C4-2B (cell line): ENCODE measurements at regions not wholly inside any gene's neighbourhood (a gene's known extent, or its start where the extent isn't known, plus 50 kb on each side); places are given as distances from the start of the nearest gene placed in this dataset.

Source experiments
- ZFX ChIP-seq: fragments of 450-650 bp; IDR thresholded peaks from 2 replicates; pipeline ENCODE4 v1.6.1; 2017
- TF ChIP-seq, protein P1 (sequence below): fragments of 450-650 bp; conservative IDR thresholded peaks from 2 replicates; pipeline ENCODE4 v1.5.1; 2017; ENCODE audit warnings: mild to moderate bottlenecking

DNA sequence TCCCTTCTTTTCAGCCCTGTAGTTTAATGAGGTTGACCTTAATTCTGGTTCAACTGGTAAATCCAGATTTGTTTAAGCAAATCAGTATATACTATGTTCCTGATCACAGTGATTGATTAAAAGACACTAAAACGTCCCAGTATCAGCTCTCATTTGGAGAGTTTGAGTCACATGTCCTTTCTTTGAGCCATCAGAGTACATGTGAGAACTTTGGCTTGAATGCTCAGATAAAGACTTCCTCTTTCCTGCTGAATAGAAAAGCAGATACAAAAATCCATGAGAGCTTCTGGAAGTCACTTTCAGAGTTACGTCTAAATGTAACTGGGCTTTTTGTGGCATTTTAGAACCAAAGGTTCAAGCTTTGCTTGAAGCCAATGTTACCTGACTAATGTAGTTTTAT is 341.8 kb upstream of the SATB1 start:
- TF ChIP-seq, protein P1, sequence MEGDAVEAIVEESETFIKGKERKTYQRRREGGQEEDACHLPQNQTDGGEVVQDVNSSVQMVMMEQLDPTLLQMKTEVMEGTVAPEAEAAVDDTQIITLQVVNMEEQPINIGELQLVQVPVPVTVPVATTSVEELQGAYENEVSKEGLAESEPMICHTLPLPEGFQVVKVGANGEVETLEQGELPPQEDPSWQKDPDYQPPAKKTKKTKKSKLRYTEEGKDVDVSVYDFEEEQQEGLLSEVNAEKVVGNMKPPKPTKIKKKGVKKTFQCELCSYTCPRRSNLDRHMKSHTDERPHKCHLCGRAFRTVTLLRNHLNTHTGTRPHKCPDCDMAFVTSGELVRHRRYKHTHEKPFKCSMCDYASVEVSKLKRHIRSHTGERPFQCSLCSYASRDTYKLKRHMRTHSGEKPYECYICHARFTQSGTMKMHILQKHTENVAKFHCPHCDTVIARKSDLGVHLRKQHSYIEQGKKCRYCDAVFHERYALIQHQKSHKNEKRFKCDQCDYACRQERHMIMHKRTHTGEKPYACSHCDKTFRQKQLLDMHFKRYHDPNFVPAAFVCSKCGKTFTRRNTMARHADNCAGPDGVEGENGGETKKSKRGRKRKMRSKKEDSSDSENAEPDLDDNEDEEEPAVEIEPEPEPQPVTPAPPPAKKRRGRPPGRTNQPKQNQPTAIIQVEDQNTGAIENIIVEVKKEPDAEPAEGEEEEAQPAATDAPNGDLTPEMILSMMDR = no peak
- no peak for TF ChIP-seq ZFX
